ENCODE measurements at regions not wholly inside any gene's neighbourhood (a gene's known extent, or its start where the extent isn't known, plus 50 kb on each side); places are given as distances from the start of the nearest gene placed in this dataset.

- TF ChIP-seq, protein P1, sequence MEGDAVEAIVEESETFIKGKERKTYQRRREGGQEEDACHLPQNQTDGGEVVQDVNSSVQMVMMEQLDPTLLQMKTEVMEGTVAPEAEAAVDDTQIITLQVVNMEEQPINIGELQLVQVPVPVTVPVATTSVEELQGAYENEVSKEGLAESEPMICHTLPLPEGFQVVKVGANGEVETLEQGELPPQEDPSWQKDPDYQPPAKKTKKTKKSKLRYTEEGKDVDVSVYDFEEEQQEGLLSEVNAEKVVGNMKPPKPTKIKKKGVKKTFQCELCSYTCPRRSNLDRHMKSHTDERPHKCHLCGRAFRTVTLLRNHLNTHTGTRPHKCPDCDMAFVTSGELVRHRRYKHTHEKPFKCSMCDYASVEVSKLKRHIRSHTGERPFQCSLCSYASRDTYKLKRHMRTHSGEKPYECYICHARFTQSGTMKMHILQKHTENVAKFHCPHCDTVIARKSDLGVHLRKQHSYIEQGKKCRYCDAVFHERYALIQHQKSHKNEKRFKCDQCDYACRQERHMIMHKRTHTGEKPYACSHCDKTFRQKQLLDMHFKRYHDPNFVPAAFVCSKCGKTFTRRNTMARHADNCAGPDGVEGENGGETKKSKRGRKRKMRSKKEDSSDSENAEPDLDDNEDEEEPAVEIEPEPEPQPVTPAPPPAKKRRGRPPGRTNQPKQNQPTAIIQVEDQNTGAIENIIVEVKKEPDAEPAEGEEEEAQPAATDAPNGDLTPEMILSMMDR (IDR thresholded peaks at IDR 0.05 in 2 of 3, conservative IDR thresholded peaks at IDR 0.05 in 1 of 3; ENCODE audit: borderline replicate concordance in 1 of 3, insufficient read depth in 1 of 3, low read depth in 2 of 3, low read length in 2 of 3): no peak
- TF ChIP-seq YY1 (IDR thresholded peaks at IDR 0.05; ENCODE audit: extremely low read depth, insufficient replicate concordance, low read depth, low read length) (no peak), EZH2phosphoT487 (IDR thresholded peaks at IDR 0.05; ENCODE audit: borderline replicate concordance) (no peak)
Measured at GRCh38 chr5:99795031-99795430, 740.1 kb upstream of the FAM174A start.
